CD4-positive, alpha-beta T cell treated with Interleukin-6 at 100 ng/mL for 8 hours (primary cell): ENCODE measurements at regions not wholly inside any gene's neighbourhood (a gene's known extent, or its start where the extent isn't known, plus 50 kb on each side); places are given as distances from the start of the nearest gene placed in this dataset.
"Not testable (repeated sequence)": the region's sequence is repeated elsewhere in the genome, so short reads cannot be mapped to it uniquely, and the experiment has no call there.

Experiments
- DNase-seq: peaks from one replicate; pipeline ENCODE4 v3.0.0-alpha.2; 2020; ENCODE audit warnings: mixed read lengths, low spot score

DNA sequence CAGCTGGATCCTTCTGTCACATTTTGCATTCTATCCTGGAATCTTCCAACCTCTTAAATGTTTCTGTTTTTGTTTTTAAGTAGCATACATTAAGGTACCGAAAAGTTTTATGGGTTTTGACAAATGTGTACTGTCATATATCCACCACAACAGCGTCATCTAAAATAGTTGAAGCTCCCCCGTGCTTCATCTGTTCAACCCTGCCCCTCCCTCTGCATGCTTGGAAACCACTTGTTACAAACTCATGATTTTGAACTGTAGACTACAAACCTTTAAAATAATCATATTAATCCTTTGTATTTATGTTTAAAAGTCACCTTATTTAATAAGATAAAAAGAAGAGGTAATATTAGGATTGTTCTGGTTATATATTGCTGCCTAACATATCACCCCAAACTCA, 182.8 kb upstream of the SMIM30 start:
- DNase-seq = no peak

- no peak for DNase-seq
Observed at GRCh38 chr7:113299748-113300147, 181.4 kb upstream of the SMIM30 start.

GRCh38 chr7:113298501-113298900, 180.1 kb upstream of the SMIM30 start:
- no peak for DNase-seq

DNA sequence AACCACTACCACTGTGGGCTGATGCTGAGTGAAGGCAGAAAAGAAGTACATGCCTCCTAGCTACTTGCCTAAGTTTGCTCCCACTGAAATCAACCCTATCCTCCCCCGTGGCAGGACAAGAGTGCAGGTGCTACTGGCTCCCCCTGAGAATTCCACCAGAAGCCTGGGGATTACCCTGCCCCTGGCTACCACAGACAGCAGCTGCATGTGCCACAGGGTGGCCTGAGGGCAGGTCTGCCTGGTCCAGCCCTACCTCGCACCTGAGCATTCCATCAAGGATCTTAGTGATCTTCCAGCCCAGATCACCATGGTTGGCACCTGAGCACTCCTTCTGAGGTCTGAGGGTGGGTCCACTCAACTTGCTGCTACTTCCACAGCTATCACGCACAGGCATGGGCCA, 176.4 kb upstream of the SMIM30 start:
- no peak for DNase-seq

DNA sequence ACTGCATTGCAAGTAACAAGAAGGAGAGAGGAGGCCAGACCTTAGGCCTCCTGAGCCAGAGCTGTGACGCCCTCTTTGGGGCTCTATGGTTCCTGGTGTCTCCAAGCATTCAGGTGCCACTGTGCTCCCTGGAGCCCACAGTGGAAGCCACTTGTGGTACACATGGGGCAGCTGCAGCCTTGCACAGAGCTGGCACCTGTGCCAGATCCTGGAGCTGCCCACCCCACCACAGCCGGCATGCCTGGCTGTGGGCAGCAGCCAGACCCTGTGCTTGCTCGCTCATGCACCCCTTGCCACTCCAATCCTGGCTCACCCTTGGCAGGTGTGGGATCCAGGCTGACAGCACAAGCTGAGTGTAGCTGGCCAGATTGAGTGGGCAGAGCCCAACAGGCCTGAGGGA, 173.8 kb upstream of the SMIM30 start:
- DNase-seq = no peak

DNA sequence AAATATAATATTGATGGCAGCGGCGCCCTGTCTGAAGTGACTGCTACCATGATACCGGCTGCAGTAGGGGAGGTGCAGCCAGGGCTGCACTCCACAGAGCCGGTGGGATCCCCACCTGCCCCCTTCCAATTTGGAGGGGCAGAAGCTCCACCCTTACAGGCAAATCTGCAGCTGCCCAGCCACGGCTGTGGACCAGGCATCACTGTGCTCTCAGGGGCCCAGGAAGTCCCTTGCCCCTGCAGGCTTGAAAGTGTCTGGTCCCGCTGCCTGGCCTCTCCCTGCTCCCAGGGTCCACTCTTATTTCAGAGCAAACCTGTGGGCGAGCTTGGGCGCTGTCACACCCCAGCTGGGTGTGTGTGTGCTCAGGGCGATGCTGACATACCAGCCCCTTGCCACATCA, 172.7 kb upstream of the SMIM30 start:
- no peak for DNase-seq

DNA sequence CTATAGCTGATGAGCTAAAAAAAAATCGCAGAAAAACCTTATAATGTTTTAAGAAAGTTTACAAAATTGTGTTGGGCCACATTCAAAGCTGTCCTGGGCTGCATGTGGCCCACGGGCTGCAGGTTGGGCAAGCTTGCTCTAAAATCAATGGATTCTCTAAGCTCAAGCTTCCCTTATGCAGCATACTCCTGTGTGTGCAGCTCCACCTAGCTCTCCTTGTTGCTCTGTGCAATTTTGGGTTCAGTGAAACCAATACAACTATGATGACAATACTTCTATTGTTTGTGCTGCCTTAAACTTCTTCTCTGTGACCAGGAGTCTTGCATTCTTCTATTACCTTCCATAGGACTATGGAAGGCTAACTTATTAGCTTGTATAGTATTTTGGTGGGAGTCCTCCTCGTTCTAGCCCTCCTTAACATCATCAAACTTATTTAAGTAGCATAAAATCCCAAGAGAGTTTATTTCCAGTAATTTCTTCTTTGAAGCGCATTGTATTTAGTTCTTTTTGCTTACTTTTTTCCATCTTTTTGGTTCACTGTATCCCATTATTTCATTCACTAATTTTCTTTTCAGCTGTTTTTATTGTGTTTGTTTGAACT, 170.9 kb upstream of the SMIM30 start:
- DNase-seq = no peak

DNA sequence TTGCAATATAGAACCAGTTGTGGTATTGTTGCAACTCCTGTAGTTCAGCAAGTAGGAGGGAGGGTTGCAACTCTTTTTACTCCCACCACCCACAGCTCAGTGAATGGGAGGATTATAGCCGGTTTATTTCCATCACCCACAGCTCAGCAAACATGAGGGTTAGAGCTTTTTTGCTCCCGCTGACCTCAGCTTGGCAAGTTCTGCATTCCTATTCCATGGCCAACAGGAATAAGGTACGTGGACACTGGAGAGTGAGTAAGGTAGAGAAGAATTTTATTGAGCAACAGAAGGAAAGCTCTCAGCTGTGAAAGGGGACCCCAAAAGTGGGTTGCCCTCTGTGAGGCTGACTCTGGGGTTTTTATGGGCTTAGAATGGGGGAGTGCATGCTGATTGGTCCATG, 167.1 kb upstream of the SMIM30 start:
- DNase-seq = no peak

- no peak for DNase-seq
Observed at GRCh38 chr7:113283861-113284260, 165.5 kb upstream of the SMIM30 start.

DNA sequence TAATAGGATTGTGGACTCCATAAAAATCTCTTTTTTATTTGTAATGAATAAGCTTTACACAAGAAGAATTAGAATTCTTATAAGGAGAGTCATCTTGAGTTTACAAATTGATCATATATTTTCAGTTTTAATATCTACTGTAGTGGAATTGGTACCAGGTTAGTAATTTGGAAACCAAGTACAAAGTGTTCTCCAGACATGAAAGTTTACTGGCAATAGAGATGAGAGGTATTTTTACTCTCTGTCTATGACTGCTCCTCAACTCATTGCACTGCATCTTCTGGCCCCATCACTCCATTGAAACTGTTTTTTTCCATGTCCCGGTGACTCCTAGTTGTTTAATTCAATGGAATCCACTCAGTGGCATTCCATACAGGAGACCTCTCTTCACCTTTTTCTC, 164.5 kb upstream of the SMIM30 start:
- no peak for DNase-seq

GRCh38 chr7:113281223-113281622, 162.9 kb upstream of the SMIM30 start:
- DNase-seq = no peak

- DNase-seq = no peak
Observed at GRCh38 chr7:113279256-113279655, 160.9 kb upstream of the SMIM30 start.

- no peak for DNase-seq
Observed at GRCh38 chr7:113270790-113271189, 152.4 kb upstream of the SMIM30 start.

DNA sequence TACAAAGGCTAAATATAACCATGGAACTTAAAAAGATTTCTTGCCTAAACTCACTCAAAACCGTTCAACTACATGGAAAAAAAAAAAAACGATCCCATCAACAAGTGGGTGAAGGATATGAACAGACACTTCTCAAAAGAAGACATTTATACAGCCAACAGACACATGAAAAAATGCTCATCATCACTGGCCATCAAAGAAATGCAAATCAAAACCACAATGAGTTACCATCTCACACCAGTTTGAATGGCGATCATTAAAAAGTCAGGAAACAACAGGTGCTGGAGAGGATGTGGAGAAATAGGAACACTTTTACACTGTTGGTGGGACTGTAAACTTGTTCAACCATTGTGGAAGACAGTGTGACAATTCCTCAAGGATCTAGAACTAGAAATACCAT, 151.2 kb upstream of the SMIM30 start:
- DNase-seq = not testable (repeated sequence)

DNA sequence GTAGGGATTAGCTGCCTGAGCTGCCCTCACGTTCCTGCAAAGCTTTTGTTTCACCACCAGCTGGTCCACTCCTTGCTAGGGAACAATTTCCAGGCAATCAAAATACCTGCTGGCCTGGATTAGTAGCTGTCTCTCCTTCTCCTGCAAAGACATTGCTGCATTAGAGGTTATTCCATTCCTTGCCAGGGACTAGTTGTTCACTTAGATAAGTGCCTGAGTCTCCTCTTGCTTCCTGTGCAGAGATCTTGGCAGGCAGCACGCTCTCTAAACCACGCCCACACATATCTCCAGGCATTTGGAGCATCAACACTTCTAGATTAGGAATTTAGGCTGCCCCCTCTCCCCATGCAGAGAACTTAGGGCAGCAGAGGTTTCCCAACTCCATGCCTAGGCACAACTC, 150.4 kb upstream of the SMIM30 start:
- DNase-seq = no peak

DNA sequence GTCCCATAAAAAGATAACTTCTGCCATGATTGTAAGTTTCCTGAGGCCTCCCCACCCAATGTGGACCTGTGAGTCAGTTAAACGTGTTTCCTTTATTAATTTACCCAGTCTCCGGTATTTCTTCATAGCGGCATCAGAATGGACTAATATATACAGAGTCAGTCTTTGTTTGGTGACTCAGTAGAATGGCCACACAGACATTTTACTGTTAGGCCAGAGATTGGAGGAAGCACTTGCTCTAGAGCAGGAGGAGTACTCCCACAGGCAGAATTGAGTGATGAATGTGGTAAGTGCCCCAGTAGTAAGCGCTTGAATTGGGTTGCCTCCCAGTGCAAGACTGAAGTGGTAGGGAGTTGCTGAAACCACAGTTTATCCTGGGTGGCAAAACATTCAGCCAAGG, 149.5 kb upstream of the SMIM30 start:
- no peak for DNase-seq

DNA sequence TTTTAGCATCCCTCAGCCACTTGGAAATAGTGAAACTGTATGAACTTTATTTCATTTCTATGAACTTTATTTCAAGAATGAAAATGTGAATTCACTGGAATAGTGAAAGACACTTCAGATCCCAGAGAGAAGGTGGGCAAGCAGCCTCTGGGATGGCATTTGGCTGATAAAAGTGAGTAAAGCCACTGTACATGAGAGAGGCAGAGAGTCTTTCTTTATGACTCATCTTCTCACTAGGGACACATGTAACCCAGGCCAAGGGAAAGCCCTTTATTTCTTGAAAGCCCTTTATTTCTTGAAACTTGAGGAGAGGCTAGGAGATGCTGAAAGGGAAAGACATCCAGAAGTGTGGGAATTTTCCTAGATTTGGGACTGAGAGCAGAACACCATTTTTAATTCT, 148.9 kb upstream of the SMIM30 start:
- no peak for DNase-seq

GRCh38 chr7:113263749-113264148, 145.4 kb upstream of the SMIM30 start:
- DNase-seq = no peak

- not testable (repeated sequence) for DNase-seq
Observed at GRCh38 chr7:113263215-113263742, 144.9 kb upstream of the SMIM30 start.

GRCh38 chr7:113256883-113257531, 138.7 kb upstream of the SMIM30 start:
- DNase-seq = no peak

DNA sequence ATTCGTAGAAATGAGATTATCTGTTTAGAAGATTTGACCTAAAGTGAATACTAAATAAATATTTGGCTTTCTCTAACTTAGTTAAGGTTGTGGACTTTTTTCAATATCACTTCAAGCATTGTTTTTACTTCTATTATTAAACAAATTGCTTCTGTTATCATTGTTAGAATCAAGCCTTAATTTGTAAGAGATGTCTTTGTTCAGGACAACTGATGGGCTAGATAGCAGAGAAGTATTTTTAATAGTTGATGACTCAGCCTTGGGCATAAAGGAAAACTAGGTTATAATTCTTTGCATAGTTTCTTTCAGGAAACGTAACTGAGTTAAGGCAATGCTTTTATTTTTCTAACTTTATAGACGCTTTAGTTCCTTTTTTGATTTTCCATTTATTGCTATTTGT, 128.8 kb upstream of the SMIM30 start:
- DNase-seq = no peak

- no peak for DNase-seq
Observed at GRCh38 chr7:113246738-113247137, 128.4 kb upstream of the SMIM30 start.

DNA sequence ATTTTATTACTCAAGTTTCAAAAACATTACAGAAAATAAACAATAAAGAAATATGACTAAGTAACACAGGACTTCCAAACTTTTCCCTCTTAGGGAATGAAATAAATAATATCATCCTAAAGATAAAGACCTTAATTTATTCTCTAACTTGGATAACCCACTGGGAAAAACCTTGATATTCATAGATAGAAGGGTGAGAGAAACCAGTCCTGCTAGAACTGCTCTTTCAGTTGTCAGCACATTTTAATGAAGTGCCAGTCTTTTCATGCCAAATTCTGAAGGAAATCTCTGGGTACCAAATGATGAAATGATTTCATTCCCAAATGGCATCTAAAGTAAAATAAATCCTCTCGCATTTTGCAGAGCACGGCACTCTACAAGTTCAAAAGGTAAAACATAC, 114.5 kb upstream of the SMIM30 start:
- no peak for DNase-seq

DNA sequence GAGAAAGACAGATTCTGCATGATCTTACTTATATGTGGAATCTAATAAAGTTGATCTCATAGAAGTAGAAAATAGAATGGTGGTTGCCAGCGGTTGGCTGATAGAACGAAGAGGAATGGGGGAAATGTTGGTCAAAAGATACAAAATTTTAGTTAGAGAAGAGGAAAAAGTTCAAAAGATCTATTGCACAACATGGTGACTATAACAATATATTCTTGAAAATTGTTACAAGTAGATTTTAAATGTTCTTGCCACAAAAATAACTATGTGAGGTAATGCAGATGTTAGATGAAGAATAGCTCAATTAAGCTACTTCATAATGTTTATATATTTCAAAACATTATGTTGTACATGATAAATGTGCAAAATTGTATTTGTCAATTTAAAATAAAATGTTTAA, 112.3 kb upstream of the SMIM30 start:
- DNase-seq = no peak
